ENCODE measurements at regions not wholly inside any gene's neighbourhood (a gene's known extent, or its start where the extent isn't known, plus 50 kb on each side); places are given as distances from the start of the nearest gene placed in this dataset.
"Not testable (repeated sequence)": the region's sequence is repeated elsewhere in the genome, so short reads cannot be mapped to it uniquely, and the experiment has no call there.

- TF ChIP-seq CTCF (IDR thresholded peaks at IDR 0.05) (no peak), EP300 (IDR thresholded peaks at IDR 0.05) (no peak), POLR2A (IDR thresholded peaks at IDR 0.05) (no peak)
- Histone ChIP-seq H3K36me3 (no peaks in the 10 kb centered on the region), H3K27ac (no peak overlapping the region), H3K9me3 (peaks cover 0 to 14% (median 0%) of the 10 kb centered on the region in 4 donors), H3K4me1 (no peaks in the 10 kb centered on the region), H3K4me3 (no peak overlapping the region), H3K27me3 (no peaks in the 10 kb centered on the region)
- DNase-seq (ENCODE audit: low spot score in 2 of 2) = no peak
- WGBS, 2 donors = 82 to 92% methylated on average over 3 of the region's 3 CpGs
Measured at GRCh38 chr17:53217311-53217710, 605.4 kb upstream of the KIF2B start.

GRCh38 chr17:53208935-53209334 is 613.8 kb upstream of the KIF2B start:
- not testable (repeated sequence) for H3K27me3 ChIP-seq; DNase-seq (ENCODE audit: low spot score in 2 of 2); H3K9me3 ChIP-seq; H3K4me1 ChIP-seq; H3K27ac ChIP-seq; H3K4me3 ChIP-seq; H3K36me3 ChIP-seq
- WGBS, 2 donors = 88 to 100% methylated on average over 1 of the region's 1 CpG

- H3K9me3 ChIP-seq = no peaks in the 10 kb centered on the region
- DNase-seq (ENCODE audit: low spot score in 2 of 2) = no peak
- H3K4me1 ChIP-seq = no peaks in the 10 kb centered on the region
- no peak overlapping the region for H3K4me3 ChIP-seq
- H3K27me3 ChIP-seq = no peaks in the 10 kb centered on the region
- H3K27ac ChIP-seq = no peak overlapping the region
- 54 to 59% methylated on average over 1 of the region's 1 CpG for WGBS, 2 donors
- TF ChIP-seq EP300 (IDR thresholded peaks at IDR 0.05) = no peak
- no peaks in the 10 kb centered on the region for H3K36me3 ChIP-seq
Measured at GRCh38 chr17:53193044-53193443, 629.7 kb upstream of the KIF2B start.

- no peak overlapping the region for H3K27ac ChIP-seq
- H3K27me3 ChIP-seq = no peaks in the 10 kb centered on the region
- TF ChIP-seq POLR2A (IDR thresholded peaks at IDR 0.05) = no peak
- H3K4me3 ChIP-seq = no peak overlapping the region
- no peak for DNase-seq (ENCODE audit: low spot score in 2 of 2)
- H3K36me3 ChIP-seq = no peaks in the 10 kb centered on the region
- H3K4me1 ChIP-seq = no peaks in the 10 kb centered on the region
- H3K9me3 ChIP-seq = no peaks in the 10 kb centered on the region
Measured at GRCh38 chr17:53191878-53192277, 630.8 kb upstream of the KIF2B start.

GRCh38 chr17:53186001-53186400 is 636.7 kb upstream of the KIF2B start:
- no peak for TF ChIP-seq POLR2A (IDR thresholded peaks at IDR 0.05)
- no peak for TF ChIP-seq CTCF (IDR thresholded peaks at IDR 0.05)
- no peak for TF ChIP-seq EP300 (IDR thresholded peaks at IDR 0.05)
- Histone ChIP-seq H3K27me3 (no peaks in the 10 kb centered on the region), H3K9me3 (peaks cover 0 to 7% (median 0%) of the 10 kb centered on the region in 4 donors), H3K36me3 (no peaks in the 10 kb centered on the region), H3K27ac (no peak overlapping the region), H3K4me1 (no peaks in the 10 kb centered on the region), H3K4me3 (no peak overlapping the region)
- no peak for DNase-seq (ENCODE audit: low spot score in 2 of 2)
- 12 to 16% methylated on average over 2 of the region's 2 CpGs for WGBS, 2 donors

GRCh38 chr17:53176629-53177028 is 646.1 kb upstream of the KIF2B start:
- no peaks in the 10 kb centered on the region for H3K27me3 ChIP-seq
- DNase-seq (ENCODE audit: low spot score in 2 of 2) = no peak
- no peaks in the 10 kb centered on the region for H3K4me1 ChIP-seq
- no peak for TF ChIP-seq POLR2A (IDR thresholded peaks at IDR 0.05)
- TF ChIP-seq CTCF (IDR thresholded peaks at IDR 0.05) = no peak
- no peak for TF ChIP-seq EP300 (IDR thresholded peaks at IDR 0.05)
- no peaks in the 10 kb centered on the region for H3K36me3 ChIP-seq
- no peak overlapping the region for H3K27ac ChIP-seq
- no peak overlapping the region for H3K4me3 ChIP-seq
- H3K9me3 ChIP-seq = peaks cover 0 to 7% (median 2%) of the 10 kb centered on the region in 4 donors

- H3K27ac ChIP-seq = no peak overlapping the region
- WGBS, 2 donors = 75 to 85% methylated on average over 1 of the region's 1 CpG
Measured at GRCh38 chr17:53168413-53168812, 654.3 kb upstream of the KIF2B start.

More at GRCh38 chr17:53168413-53168812, 654.3 kb upstream of the KIF2B start:
- TF ChIP-seq EP300 (IDR thresholded peaks at IDR 0.05) (no peak), POLR2A (IDR thresholded peaks at IDR 0.05) (no peak), CTCF (IDR thresholded peaks at IDR 0.05) (no peak)
- H3K4me1 ChIP-seq = no peaks in the 10 kb centered on the region
- no peaks in the 10 kb centered on the region for H3K27me3 ChIP-seq
- no peak overlapping the region for H3K4me3 ChIP-seq
- H3K36me3 ChIP-seq = no peaks in the 10 kb centered on the region
- H3K9me3 ChIP-seq = no peaks in the 10 kb centered on the region
- DNase-seq (ENCODE audit: low spot score in 2 of 2) = no peak

Measured in tibial nerve (tissue), 4 donors.